HG03060 (cell line): ENCODE measurements at regions not wholly inside any gene's neighbourhood (a gene's known extent, or its start where the extent isn't known, plus 50 kb on each side); places are given as distances from the start of the nearest gene placed in this dataset.

Experiments used
- ATAC-seq: cut with Tn5 transposase; IDR thresholded peaks from one replicate; pipeline ENCODE4 v1.9.1; 2021; ENCODE audit warnings: low read depth, moderate number of reproducible peaks; ENCODE audit not compliant: unreplicated experiment

GRCh38 chr13:39232401-39232980 lies 194.2 kb downstream of the NHLRC3 start:
- ATAC-seq, result no peak

GRCh38 chr13:39232999-39233398 lies 194.7 kb downstream of the NHLRC3 start:
- ATAC-seq, result no peak

- ATAC-seq, result no peak
Measured at GRCh38 chr13:39233519-39233918, 195.3 kb downstream of the NHLRC3 start.

- ATAC-seq, result no peak
Measured at GRCh38 chr13:39244561-39245230, 206.4 kb downstream of the NHLRC3 start.

- no peak for ATAC-seq
Measured at GRCh38 chr13:39245688-39246087, 207.4 kb downstream of the NHLRC3 start.

- ATAC-seq, result no peak
Measured at GRCh38 chr13:39249982-39250381, 211.7 kb downstream of the NHLRC3 start.

GRCh38 chr13:39250440-39250839 lies 212.2 kb downstream of the NHLRC3 start:
- no peak for ATAC-seq

- no peak for ATAC-seq
Measured at GRCh38 chr13:39251340-39251739, 213.1 kb downstream of the NHLRC3 start.

GRCh38 chr13:39253774-39254173 lies 215.5 kb downstream of the NHLRC3 start:
- ATAC-seq, result no peak

GRCh38 chr13:39254601-39255000 lies 216.3 kb downstream of the NHLRC3 start:
- no peak for ATAC-seq

- ATAC-seq, result no peak
Measured at GRCh38 chr13:39257642-39258041, 219.4 kb downstream of the NHLRC3 start.

GRCh38 chr13:39259371-39260140 lies 221.3 kb downstream of the NHLRC3 start:
- no peak for ATAC-seq

- ATAC-seq, result no peak
Measured at GRCh38 chr13:39263033-39263432, 224.8 kb downstream of the NHLRC3 start.

- no peak for ATAC-seq
Measured at GRCh38 chr13:39263531-39263930, 225.3 kb downstream of the NHLRC3 start.

GRCh38 chr13:39266426-39266825 lies 228.2 kb downstream of the NHLRC3 start:
- ATAC-seq, result no peak

- ATAC-seq, result no peak
Measured at GRCh38 chr13:39268398-39268797, 230.1 kb downstream of the NHLRC3 start.

- ATAC-seq, result no peak
Measured at GRCh38 chr13:39269004-39269403, 230.7 kb downstream of the NHLRC3 start.

GRCh38 chr13:39269411-39269810 lies 231.2 kb downstream of the NHLRC3 start:
- ATAC-seq, result no peak

- ATAC-seq, result no peak
Measured at GRCh38 chr13:39272994-39273393, 234.7 kb downstream of the NHLRC3 start.

GRCh38 chr13:39273953-39274738 lies 235.9 kb downstream of the NHLRC3 start:
- ATAC-seq, result no peak

GRCh38 chr13:39274739-39275325 lies 236.6 kb downstream of the NHLRC3 start:
- ATAC-seq, result no peak
